Mesendoderm (in vitro differentiated cells): ENCODE measurements at regions not wholly inside any gene's neighbourhood (a gene's known extent, or its start where the extent isn't known, plus 50 kb on each side); places are given as distances from the start of the nearest gene placed in this dataset.
"Not testable (repeated sequence)": the region's sequence is repeated elsewhere in the genome, so short reads cannot be mapped to it uniquely, and the experiment has no call there.

Source experiments
- DNase-seq: peaks from one replicate; pipeline ENCODE4 v3.0.0; 2013
- H2AK5ac ChIP-seq: 2 replicates; pipeline ENCODE4 v1.6.1; 2013; ENCODE audit warnings: low read length, inconsistent platforms
- H2BK120ac ChIP-seq: 2 replicates; pipeline ENCODE4 v1.6.1; 2013; ENCODE audit warnings: low read depth, mild to moderate bottlenecking, low read length, moderate library complexity, mixed read lengths
- H2BK15ac ChIP-seq: replicated peaks from 2 replicates; pipeline ENCODE4 v1.6.1; 2013; ENCODE audit warnings: low read depth, mild to moderate bottlenecking, moderate library complexity
- H2BK5ac ChIP-seq: 2 replicates; pipeline ENCODE4 v1.6.1; 2013; ENCODE audit warnings: low read length, inconsistent platforms
- H3K18ac ChIP-seq: 2 replicates; pipeline ENCODE4 v1.6.1; 2013; ENCODE audit warnings: mild to moderate bottlenecking, low read length, mixed read lengths
- H3K23ac ChIP-seq: one replicate; pipeline ENCODE4 v1.6.1; 2013; ENCODE audit warnings: low read length
- H3K27ac ChIP-seq: 2 replicates; pipeline ENCODE4 v1.5.1; 2013; ENCODE audit warnings: low read depth, mild to moderate bottlenecking, inconsistent platforms, low read length, moderate library complexity
- H3K27me3 ChIP-seq: 2 replicates; pipeline ENCODE4 v1.6.1; 2013; ENCODE audit warnings: low read length, control low read depth, mild to moderate bottlenecking, inconsistent platforms; ENCODE audit not compliant: insufficient read depth, poor library complexity
- H3K36me3 ChIP-seq: 2 replicates; pipeline ENCODE4 v1.6.1; 2013; ENCODE audit warnings: low read length, inconsistent platforms; ENCODE audit not compliant: control insufficient read depth, insufficient read depth
- H3K4ac ChIP-seq: one replicate; pipeline ENCODE4 v1.6.1; 2013; ENCODE audit warnings: low read depth, mild to moderate bottlenecking, low read length, moderate library complexity
- H3K4me1 ChIP-seq: 2 replicates; pipeline ENCODE4 v1.6.1; 2013; ENCODE audit warnings: low read depth, low read length, inconsistent platforms; ENCODE audit not compliant: control insufficient read depth
- H3K4me2 ChIP-seq: 2 replicates; pipeline ENCODE4 v1.6.1; 2013; ENCODE audit warnings: low read length
- H3K4me3 ChIP-seq: 2 replicates; pipeline ENCODE4 v1.5.1; 2013; ENCODE audit warnings: mild to moderate bottlenecking, low read length
- H3K56ac ChIP-seq: one replicate; pipeline ENCODE4 v1.6.1; 2013; ENCODE audit warnings: low read length
- H3K79me1 ChIP-seq: 2 replicates; pipeline ENCODE4 v1.6.1; 2013; ENCODE audit warnings: low read length, inconsistent platforms
- H3K79me2 ChIP-seq: 2 replicates; pipeline ENCODE4 v1.6.1; 2013; ENCODE audit warnings: mild to moderate bottlenecking, low read length; ENCODE audit not compliant: control insufficient read depth, insufficient read depth
- H3K9ac ChIP-seq: 2 replicates; pipeline ENCODE4 v1.6.1; 2013; ENCODE audit warnings: low read length, inconsistent platforms
- H4K5ac ChIP-seq: one replicate; pipeline ENCODE4 v1.6.1; 2013; ENCODE audit warnings: low read length
- H4K8ac ChIP-seq: one replicate; pipeline ENCODE4 v1.6.1; 2013; ENCODE audit warnings: low read depth, mild to moderate bottlenecking, control low read depth, low read length, moderate library complexity
- WGBS: extraction: QIAGEN DNeasy Blood & Tissue Kit; methylation state at CpG from one replicate; pipeline ENCODE4 v1.1.7; 2013; ENCODE audit warnings: low lambda C conversion rate, missing lambda C conversion rate; ENCODE audit not compliant: insufficient coverage; ENCODE audit errors: extremely low coverage; 5-methylcytosine and 5-hydroxymethylcytosine counted together

GRCh38 chrX:83588409-83588808 is 80.3 kb downstream of the POU3F4 start:
- H3K4ac ChIP-seq: no peak overlapping the region
- H2BK5ac ChIP-seq: no peak overlapping the region
- no CpG with 5 or more reads among the region's 9 CpGs for WGBS
- no peak overlapping the region for H3K56ac ChIP-seq
- H2BK15ac ChIP-seq: no peak overlapping the region
- no peaks in the 10 kb centered on the region for H3K79me1 ChIP-seq
- H3K23ac ChIP-seq: no peak overlapping the region
- no peak overlapping the region for H3K4me3 ChIP-seq
- no peak overlapping the region for H3K9ac ChIP-seq
- no peaks in the 10 kb centered on the region for H3K79me2 ChIP-seq
- no peak overlapping the region for H4K8ac ChIP-seq
- no peak overlapping the region for H4K5ac ChIP-seq
- H3K36me3 ChIP-seq: no peaks in the 10 kb centered on the region
- H2AK5ac ChIP-seq: no peak overlapping the region
- H3K27ac ChIP-seq: no peak overlapping the region
- H3K27me3 ChIP-seq: no peaks in the 10 kb centered on the region
- H2BK120ac ChIP-seq: no peak overlapping the region
- no peak overlapping the region for H3K18ac ChIP-seq
- DNase-seq: no peak
- H3K4me2 ChIP-seq: no peak overlapping the region
- H3K4me1 ChIP-seq: no peaks in the 10 kb centered on the region

- Histone ChIP-seq H3K4me2 (no peak overlapping the region), H3K23ac (no peak overlapping the region)
- whole genome bisulfite sequencing: no CpG with 5 or more reads among the region's 14 CpGs
These were observed 85.7 kb downstream of the POU3F4 start for GRCh38 chrX:83593634-83594294.

GRCh38 chrX:83630662-83631061 is 122.6 kb downstream of the POU3F4 start:
- Histone ChIP-seq H2BK120ac (no peak overlapping the region), H3K18ac (no peak overlapping the region), H3K9ac (no peak overlapping the region), H3K36me3 (no peaks in the 10 kb centered on the region), H3K79me2 (no peaks in the 10 kb centered on the region), H4K8ac (no peak overlapping the region), H2BK5ac (no peak overlapping the region), H2AK5ac (no peak overlapping the region), H3K79me1 (no peaks in the 10 kb centered on the region), H3K23ac (no peak overlapping the region), H2BK15ac (no peak overlapping the region), H3K27me3 (no peaks in the 10 kb centered on the region), H3K4me2 (no peak overlapping the region), H3K4me1 (no peaks in the 10 kb centered on the region), H3K56ac (no peak overlapping the region), H3K4me3 (no peak overlapping the region), H4K5ac (no peak overlapping the region), H3K4ac (no peak overlapping the region), H3K27ac (no peak overlapping the region)
- no CpG with 5 or more reads among the region's 6 CpGs for WGBS
- no peak for DNase-seq

More at GRCh38 chrX:83593634-83594294, 85.7 kb downstream of the POU3F4 start:
- H3K27ac ChIP-seq: no peak overlapping the region
- no peak for DNase-seq
- no peak overlapping the region for H3K4me3 ChIP-seq
- H4K5ac ChIP-seq: no peak overlapping the region
- H3K56ac ChIP-seq: no peak overlapping the region
- H2AK5ac ChIP-seq: no peak overlapping the region
- no peaks in the 10 kb centered on the region for H3K79me2 ChIP-seq
- H3K18ac ChIP-seq: no peak overlapping the region
- no peak overlapping the region for H2BK120ac ChIP-seq
- H3K27me3 ChIP-seq: no peaks in the 10 kb centered on the region
- H2BK15ac ChIP-seq: no peak overlapping the region
- H3K36me3 ChIP-seq: no peaks in the 10 kb centered on the region
- H3K9ac ChIP-seq: no peak overlapping the region
- H3K4ac ChIP-seq: no peak overlapping the region
- H2BK5ac ChIP-seq: no peak overlapping the region
- no peaks in the 10 kb centered on the region for H3K79me1 ChIP-seq
- no peaks in the 10 kb centered on the region for H3K4me1 ChIP-seq
- H4K8ac ChIP-seq: no peak overlapping the region

GRCh38 chrX:83649706-83650105 is 141.6 kb downstream of the POU3F4 start:
- not testable (repeated sequence) for H3K27ac ChIP-seq, H2BK15ac ChIP-seq, H2AK5ac ChIP-seq, H4K5ac ChIP-seq, H3K4me3 ChIP-seq, H3K79me2 ChIP-seq, H3K36me3 ChIP-seq, H3K4me2 ChIP-seq, H3K4ac ChIP-seq, H2BK5ac ChIP-seq, H3K56ac ChIP-seq, DNase-seq, H4K8ac ChIP-seq, H3K18ac ChIP-seq, H3K23ac ChIP-seq, H3K9ac ChIP-seq, H2BK120ac ChIP-seq, H3K79me1 ChIP-seq, H3K4me1 ChIP-seq, H3K27me3 ChIP-seq
- no CpG with 5 or more reads among the region's 4 CpGs for WGBS

DNA sequence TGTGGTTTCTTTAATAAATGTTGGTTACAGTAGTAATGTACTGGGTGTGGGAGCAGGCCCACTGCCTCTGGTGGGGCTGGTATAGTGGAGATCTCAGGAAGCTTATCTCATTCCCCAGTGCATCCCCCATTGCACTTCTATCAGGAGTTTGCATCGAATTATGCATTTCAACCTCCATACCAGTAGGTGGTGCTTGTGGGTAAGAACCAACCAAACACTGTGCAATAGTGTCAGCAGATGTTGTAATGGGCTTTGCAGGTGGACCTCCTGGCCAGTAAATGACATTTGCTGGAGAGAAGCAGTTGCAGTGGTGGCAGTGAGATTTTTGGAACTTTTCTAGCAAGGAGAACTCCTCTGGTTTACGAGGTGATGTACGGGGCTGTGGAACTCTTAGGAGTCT is 150.6 kb downstream of the POU3F4 start:
- Histone ChIP-seq H2BK120ac (no peak overlapping the region), H3K23ac (no peak overlapping the region), H3K4me2 (no peak overlapping the region), H3K27ac (no peak overlapping the region), H3K56ac (no peak overlapping the region), H3K18ac (no peak overlapping the region), H3K36me3 (no peaks in the 10 kb centered on the region), H3K9ac (no peak overlapping the region), H3K79me2 (no peaks in the 10 kb centered on the region), H3K4me1 (no peaks in the 10 kb centered on the region), H4K8ac (no peak overlapping the region), H3K4me3 (no peak overlapping the region), H2BK5ac (no peak overlapping the region), H2BK15ac (no peak overlapping the region), H3K4ac (no peak overlapping the region), H2AK5ac (no peak overlapping the region), H3K27me3 (no peaks in the 10 kb centered on the region), H3K79me1 (no peaks in the 10 kb centered on the region), H4K5ac (no peak overlapping the region)
- no CpG with 5 or more reads among the region's 3 CpGs for WGBS
- DNase-seq: peak; percentile 21
